Nucleus accumbens (tissue), 56 donors: ENCODE measurements at regions not wholly inside any gene's neighbourhood (a gene's known extent, or its start where the extent isn't known, plus 50 kb on each side); places are given as distances from the start of the nearest gene placed in this dataset.

Source experiments
- DNase-seq, 56 donors: peaks; one replicate each; lab custom pipeline; 2025; lab: John Stamatoyannopoulos, UW

GRCh38 chrX:4754878-4755604, 1041.6 kb upstream of the PRKX start:
- DNase-seq, result no peak

DNA sequence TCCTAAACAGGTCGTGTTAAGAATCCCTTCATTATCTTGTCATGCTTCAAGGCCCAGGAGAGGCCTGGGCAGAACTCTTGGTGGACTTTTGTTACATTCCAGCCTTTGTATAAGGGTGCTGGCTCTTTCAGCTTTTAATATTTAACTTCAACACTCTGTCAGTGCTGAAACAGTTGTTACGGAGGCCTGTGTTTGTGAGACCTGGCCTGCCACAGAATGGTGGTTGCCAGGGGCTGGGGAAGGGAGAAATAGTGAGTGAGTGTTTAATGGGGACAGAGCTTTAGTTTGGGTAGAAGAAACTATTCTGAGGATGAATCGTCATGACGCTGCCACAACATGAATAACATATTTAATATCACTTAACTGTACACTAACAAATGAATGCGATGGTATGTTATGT, 1027.6 kb upstream of the PRKX start:
- DNase-seq, result no peak

DNA sequence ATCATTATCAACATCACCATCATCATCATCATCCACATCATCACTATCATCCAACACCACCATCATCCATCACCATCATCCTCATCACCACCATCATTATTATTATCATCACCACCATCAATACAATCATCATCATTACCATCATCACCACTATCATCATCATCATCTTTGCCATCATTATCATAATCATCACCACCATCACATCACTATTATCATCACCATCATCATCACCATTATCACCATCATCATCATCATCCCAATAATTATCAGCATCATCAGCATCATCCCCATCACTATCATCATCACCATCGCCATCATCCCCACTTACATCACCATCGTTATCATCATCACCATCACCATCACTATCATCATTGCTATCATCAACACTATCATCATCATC, 1021.9 kb upstream of the PRKX start:
- DNase-seq, result no peak

- peak in 2 of 56 donors; percentile 0 for DNase-seq
Observed at GRCh38 chrX:4710618-4711433, 997.4 kb upstream of the PRKX start.

DNA sequence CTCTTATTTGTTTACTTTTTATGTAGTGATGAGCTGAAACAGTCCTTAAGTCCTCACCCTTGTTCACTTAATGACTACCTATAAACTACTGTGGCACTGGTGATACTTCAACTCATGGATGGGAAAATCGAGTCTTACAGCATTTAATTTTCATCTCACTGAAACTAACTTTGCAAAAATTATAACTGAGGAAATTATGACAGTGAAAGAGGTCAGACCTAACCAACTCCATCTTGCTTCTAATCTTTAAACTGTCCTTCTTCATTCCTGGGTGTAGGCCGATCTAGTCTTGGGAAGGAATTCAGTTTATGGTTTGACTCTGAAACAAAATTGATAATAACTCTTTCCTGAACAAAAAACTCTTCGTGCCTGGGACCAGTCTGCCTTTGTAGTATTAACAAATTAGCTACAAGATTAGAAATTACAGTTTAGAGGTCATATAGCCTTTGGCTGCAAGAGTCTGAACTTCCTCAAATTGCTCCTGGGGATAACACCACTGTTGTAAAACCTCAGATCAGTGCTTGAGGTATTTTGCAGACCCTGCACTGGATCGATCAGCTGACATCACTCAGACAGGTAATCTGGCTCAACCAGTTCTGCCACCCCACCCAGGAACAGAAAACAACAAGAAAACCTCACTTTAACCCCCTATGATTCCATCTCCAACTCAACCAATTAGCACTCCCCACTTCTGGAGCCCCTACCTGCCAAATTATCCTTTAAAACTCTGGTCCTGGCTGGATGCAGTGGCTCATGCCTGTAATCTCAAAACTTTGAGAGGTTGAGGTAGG, 995.7 kb upstream of the PRKX start:
- DNase-seq, result no peak

DNA sequence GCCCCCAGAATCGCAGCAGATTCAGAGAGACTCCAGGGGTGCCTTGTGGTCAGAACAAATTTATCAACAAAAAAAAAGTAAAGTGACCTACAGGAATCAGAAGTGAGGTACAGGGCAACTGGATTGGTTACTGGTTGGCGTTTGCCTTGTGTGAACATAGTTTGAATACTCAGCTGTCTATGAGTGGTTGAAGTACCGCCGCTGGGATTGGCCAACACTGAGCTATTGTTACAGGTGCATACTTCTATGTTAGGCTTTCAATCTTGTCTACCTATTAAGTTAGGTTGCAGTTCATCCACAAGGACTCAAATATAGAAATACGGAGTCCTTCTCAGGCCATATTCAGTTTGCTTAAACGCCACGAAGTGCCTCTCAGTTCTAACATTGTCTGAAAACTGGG, 993.5 kb upstream of the PRKX start:
- no peak for DNase-seq

DNA sequence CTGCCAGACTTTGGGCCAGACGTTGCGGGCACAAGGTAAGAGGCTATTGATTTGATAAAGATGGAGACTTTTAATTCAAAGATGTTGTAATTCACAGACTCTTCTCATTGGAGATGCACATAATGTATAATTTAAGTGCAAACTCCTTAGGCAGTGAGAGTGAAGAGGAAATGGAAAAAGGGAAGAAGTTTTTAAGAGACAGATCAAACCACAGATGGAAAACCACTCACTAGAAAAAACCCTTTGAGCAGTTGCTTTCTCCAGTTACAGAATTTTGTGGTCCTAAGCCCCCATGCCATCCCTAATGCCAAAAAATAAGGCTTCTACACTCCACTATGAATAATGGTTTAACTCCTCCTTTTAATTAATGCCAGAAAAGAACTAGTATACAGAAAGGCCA, 977.1 kb upstream of the PRKX start:
- DNase-seq, result no peak

DNA sequence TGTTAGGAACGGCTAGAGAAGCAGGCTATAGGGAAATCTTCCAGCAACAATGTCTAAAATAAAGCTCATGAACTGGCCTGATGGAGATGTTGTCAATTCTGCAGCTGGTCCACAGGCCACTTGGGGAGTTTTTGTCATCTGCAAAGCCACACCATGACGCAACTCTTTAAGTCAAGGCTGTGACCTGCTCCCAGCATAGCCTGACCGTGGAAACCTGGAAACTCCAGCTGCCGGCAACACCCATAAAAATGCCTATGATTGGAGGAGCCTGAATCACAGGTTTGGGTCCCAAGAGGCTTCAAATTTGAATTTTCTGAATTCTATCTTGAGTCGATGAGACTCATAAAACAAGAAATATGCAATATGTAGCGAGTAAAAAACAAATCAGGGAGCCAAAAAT, 969.2 kb upstream of the PRKX start:
- no peak for DNase-seq

DNA sequence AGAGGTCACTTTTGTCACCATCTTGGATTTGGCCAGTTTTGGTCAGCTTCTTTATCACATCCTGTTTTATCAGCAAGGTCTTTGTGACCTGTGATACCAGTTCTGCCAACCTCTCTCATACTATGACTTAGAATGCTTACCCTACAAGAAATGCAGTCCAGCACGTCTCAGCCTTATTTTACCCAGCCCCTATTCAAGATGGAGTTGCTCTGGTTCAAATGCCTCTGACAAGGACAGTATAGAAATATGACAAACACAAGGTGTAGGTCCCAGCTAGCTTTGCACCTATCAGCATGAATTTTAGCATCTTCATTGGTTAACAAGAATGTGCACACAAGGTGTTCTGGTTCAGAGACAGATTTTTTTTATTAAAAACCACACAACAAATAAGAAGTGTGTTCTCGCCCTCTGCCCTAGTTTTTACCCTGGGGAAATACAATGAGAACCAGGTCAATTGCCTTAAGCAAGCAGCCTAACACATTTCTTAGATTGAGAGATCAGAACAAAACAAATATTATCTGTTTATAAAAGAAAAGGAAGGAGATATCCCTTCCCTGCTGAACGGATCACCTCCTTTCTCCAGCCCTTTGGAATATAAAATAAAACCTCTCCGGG, 962.3 kb upstream of the PRKX start:
- DNase-seq, result no peak

GRCh38 chrX:4674028-4674782, 960.8 kb upstream of the PRKX start:
- no peak for DNase-seq

DNA sequence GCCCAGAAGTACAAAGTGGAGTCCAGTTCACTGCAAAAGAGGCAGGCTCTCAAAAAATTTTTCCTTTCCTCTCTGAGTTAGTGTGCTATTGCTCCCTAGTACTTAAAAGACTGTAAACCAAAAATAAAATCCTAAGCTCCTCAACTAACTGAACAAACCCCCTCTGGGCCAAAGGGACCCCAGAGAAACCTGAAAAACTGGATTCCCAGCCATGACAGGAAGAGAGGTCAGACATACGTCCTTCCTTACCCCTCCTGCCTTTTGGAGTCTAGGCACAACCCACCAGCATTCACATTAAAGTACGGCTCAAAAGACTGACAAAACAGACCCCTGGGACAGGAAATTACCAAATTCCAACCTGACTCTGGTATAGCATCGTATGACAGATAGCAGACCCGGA, 957.9 kb upstream of the PRKX start:
- no peak for DNase-seq

DNA sequence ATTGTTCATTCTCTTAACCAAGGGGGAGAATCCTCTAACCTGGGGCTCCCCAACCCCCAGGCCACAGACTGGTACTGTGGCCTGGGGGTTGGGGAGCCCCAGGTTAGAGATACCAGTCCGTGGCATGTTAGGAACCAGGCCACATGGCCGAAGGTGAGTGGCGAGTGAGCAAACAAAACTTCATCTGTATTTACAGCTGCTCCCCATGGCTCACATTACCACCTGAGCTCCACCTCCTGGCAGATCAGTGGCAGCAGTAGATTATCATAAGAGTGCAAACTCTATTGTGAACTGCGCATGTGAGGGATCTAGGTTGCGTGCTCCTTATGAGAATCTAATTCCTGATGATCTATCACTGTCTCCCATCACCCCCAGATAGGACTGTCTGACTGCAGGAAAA, 957.2 kb upstream of the PRKX start:
- no peak for DNase-seq

- DNase-seq, result no peak
Observed at GRCh38 chrX:4668802-4669536, 955.5 kb upstream of the PRKX start.

- no peak for DNase-seq
Observed at GRCh38 chrX:4663085-4663484, 949.6 kb upstream of the PRKX start.

DNA sequence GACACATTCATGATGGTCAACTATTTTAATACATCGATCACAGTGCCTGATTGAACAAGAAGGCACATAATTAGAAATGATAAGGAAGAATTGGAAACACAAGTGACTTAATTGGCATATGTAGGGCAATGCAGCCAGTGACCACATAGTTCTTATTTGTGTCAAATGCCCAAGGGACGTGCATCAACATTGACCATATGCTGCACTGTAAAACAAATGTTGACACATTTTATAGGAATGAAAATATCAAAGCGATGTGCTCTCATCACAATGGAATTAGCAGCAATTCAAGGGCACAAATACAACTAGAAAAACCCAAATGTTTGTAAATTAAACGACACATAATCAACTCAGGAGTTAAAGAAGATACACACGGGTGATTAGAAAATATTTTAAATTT, 948.3 kb upstream of the PRKX start:
- DNase-seq, result no peak

GRCh38 chrX:4656419-4656818, 943.0 kb upstream of the PRKX start:
- DNase-seq, result no peak

DNA sequence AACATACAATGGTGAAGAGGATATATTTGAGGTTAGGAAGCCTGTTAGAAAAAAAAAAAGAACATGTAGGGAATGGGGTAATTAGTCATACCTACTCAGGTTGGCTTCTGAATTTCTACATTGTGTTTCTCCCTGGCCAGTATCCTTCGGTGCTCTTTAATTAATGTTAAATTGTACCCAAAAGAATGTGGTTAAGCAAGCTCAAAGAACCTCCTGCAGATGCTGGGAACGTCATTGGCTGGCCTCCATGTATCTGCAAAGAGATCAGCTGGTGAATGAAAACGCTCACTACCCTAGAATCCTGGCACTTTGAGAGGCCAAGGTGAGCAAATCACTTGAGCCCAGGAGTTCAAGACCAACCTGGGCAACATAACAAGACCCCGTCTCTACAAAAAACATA, 942.3 kb upstream of the PRKX start:
- DNase-seq, result no peak

- no peak for DNase-seq
Observed at GRCh38 chrX:4642114-4642513, 928.7 kb upstream of the PRKX start.

DNA sequence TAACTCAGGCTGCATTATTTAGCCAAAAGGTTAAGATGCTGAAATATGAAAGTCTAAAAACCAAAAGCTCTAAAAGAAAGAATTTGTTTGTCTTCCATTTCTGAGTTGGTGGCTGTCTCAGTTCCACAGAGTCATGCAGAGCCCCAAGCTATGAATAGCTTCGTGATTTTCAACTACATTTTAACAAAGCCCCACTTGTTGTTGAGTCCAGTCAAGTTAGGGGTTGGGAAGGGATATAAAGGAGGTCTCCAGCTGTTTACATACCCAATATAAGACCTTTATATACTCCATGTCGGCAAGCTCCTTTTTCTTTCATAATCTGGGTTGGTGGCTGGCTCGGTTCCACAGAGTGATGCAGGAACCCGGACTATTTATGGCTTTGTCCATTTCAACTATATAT, 924.6 kb upstream of the PRKX start:
- no peak for DNase-seq

DNA sequence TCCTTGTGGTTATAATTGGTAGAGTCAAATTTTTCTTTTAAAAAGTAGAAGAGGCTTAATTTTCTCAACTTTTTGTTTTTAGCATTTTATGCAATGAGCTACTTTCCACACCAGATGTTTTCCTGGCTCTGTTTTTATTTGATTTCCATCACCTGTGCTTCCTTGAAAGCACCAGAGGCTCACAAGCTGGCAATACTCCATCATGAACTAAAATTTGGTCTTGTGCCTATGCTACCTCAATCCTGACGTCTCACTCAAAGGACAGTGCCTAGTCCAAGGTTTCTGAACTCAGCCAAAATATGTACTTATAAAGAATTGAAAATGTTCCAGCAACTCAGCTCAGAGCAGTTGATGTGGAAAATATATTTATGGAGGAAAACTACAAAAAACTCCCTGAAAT, 914.0 kb upstream of the PRKX start:
- no peak for DNase-seq
